SU-DHL-6 (cell line): ENCODE measurements at regions not wholly inside any gene's neighbourhood (a gene's known extent, or its start where the extent isn't known, plus 50 kb on each side); places are given as distances from the start of the nearest gene placed in this dataset.

Experiments
- EZH2phosphoT487 ChIP-seq: fragments of 200-600 bp; sonication (generic), shearing (Covaris generic); conservative IDR thresholded peaks from 2 replicates; pipeline ENCODE4 v1.6.1; 2018; ENCODE audit warnings: mild to moderate bottlenecking, antibody characterized with exemption, low read length, moderate library complexity, mixed read lengths
- TF ChIP-seq, protein P1 (sequence below): fragments of 200-600 bp; sonication (generic); IDR thresholded peaks from one replicate; pipeline ENCODE4 v1.5.1; 2017; ENCODE audit warnings: antibody characterized with exemption, mild to moderate bottlenecking, low read length, moderate library complexity; ENCODE audit not compliant: insufficient read depth, poor library complexity, severe bottlenecking

DNA sequence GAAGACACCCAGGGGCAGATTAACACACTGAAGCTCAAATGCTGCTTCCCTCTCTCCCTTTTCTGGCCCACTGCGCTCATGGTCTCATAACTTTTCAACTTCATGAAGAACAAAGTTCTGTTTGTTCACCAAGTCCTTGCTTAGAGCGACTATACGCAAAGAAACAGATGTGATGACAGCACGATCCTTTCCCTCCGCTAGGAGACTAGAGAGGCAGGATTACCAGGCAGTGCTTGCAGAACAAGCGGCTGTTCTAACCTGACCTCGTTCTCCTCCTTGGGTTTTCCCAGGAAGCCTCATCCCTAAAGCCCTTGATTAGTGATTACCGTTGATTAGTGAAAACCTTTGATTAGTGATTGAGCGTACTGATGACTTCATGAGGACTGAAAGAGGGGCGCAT is 649.9 kb downstream of the IRX1 start:
- TF ChIP-seq, protein P1, sequence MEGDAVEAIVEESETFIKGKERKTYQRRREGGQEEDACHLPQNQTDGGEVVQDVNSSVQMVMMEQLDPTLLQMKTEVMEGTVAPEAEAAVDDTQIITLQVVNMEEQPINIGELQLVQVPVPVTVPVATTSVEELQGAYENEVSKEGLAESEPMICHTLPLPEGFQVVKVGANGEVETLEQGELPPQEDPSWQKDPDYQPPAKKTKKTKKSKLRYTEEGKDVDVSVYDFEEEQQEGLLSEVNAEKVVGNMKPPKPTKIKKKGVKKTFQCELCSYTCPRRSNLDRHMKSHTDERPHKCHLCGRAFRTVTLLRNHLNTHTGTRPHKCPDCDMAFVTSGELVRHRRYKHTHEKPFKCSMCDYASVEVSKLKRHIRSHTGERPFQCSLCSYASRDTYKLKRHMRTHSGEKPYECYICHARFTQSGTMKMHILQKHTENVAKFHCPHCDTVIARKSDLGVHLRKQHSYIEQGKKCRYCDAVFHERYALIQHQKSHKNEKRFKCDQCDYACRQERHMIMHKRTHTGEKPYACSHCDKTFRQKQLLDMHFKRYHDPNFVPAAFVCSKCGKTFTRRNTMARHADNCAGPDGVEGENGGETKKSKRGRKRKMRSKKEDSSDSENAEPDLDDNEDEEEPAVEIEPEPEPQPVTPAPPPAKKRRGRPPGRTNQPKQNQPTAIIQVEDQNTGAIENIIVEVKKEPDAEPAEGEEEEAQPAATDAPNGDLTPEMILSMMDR: no peak
- no peak for TF ChIP-seq EZH2phosphoT487
